ENCODE measurements at regions not wholly inside any gene's neighbourhood (a gene's known extent, or its start where the extent isn't known, plus 50 kb on each side); places are given as distances from the start of the nearest gene placed in this dataset.

DNA sequence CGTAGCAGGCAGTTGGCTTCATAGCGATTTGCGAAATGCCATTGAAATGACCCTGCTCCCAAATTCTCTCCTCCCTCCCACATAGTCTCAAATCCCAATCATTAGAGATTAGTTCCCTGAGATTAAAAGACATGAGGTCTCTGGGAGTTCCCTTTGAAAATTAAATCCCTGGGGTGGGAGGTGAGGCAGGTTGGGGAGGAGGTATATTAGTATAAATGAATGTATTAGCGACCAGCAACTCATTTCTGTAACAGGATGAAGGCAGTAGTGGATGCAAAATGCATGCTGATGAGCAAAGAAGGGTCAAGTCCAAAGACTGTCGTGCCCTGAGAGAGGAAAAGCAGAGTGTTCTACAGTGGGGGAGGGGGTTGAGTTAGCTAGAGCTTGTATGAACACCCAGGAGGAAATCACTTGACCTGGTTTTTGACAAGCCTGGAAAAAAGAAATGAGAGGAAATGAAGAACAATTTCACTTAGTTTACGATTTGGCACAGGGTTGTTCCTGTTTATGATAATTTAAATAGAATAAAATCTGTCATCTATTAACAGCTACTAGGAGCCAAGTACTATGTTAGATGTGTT, 79.6 kb upstream of the MTPN start:
- Histone ChIP-seq H3K27ac (no peak overlapping the region), H3K9me3 (no peaks in the 10 kb centered on the region), H3K4me2 (no peak overlapping the region), H3K4me1 (no peaks in the 10 kb centered on the region), H3K4me3 (no peak overlapping the region)
- ChIA-PET POLR2A (no interaction called here), CTCF (interaction anchor here (1.2 kb wide), 1 partner anchor 255 kb away, joined by 3 read pairs; no protein-coding TSS in a partner anchor)
- ATAC-seq (no peak), DNase-seq (ENCODE audit: low read depth in 1 of 2, low spot score in 1 of 2) (no peak), FAIRE-seq (no peak)
- WGBS (ENCODE audit: missing lambda C conversion rate): 32% methylated on average over 6 of the region's 6 CpGs
- no peak for TF ChIP-seq EHMT2 (IDR thresholded peaks at IDR 0.05; ENCODE audit: low read depth)
- no peak for TF ChIP-seq ELK1 (IDR thresholded peaks at IDR 0.05; ENCODE audit: low read depth, low read length)
- TF ChIP-seq, protein P1, sequence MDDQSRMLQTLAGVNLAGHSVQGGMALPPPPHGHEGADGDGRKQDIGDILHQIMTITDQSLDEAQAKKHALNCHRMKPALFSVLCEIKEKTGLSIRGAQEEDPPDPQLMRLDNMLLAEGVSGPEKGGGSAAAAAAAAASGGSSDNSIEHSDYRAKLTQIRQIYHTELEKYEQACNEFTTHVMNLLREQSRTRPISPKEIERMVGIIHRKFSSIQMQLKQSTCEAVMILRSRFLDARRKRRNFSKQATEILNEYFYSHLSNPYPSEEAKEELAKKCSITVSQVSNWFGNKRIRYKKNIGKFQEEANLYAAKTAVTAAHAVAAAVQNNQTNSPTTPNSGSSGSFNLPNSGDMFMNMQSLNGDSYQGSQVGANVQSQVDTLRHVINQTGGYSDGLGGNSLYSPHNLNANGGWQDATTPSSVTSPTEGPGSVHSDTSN (IDR thresholded peaks at IDR 0.05): no peak
- TF ChIP-seq CBX2 (IDR thresholded peaks at IDR 0.05; ENCODE audit: borderline replicate concordance, low read depth): no peak
- TF ChIP-seq, protein P2, sequence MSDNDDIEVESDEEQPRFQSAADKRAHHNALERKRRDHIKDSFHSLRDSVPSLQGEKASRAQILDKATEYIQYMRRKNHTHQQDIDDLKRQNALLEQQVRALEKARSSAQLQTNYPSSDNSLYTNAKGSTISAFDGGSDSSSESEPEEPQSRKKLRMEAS (IDR thresholded peaks at IDR 0.05): no peak
- no peak for TF ChIP-seq KDM1A (IDR thresholded peaks at IDR 0.05; ENCODE audit: low read depth)
- TF ChIP-seq TFCP2L1 (CRISPR knock-in tag; IDR thresholded peaks at IDR 0.05): no peak
- TF ChIP-seq ATOH8 (CRISPR knock-in tag; IDR thresholded peaks at IDR 0.05; ENCODE audit: low read depth): no peak
- no peak for TF ChIP-seq TP53 (CRISPR knock-in tag; IDR thresholded peaks at IDR 0.05)

GRCh38 chr7:136055266-136055665, 78.1 kb upstream of the MTPN start:
- CTCF ChIA-PET: no interaction called here
- 17% methylated on average over 2 of the region's 2 CpGs for whole genome bisulfite sequencing (ENCODE audit: missing lambda C conversion rate)
- Histone ChIP-seq H3K4me2 (no peak overlapping the region), H3K4me1 (no peaks in the 10 kb centered on the region), H3K27ac (no peak overlapping the region), H3K4me3 (no peak overlapping the region), H3K9me3 (no peaks in the 10 kb centered on the region)
- ATAC-seq: no peak
- POLR2A ChIA-PET: no interaction called here
- TF ChIP-seq TFCP2L1 (CRISPR knock-in tag; IDR thresholded peaks at IDR 0.05): no peak
- no peak for TF ChIP-seq CTCF (IDR thresholded peaks at IDR 0.05)
- no peak for TF ChIP-seq FOSB (CRISPR knock-in tag; IDR thresholded peaks at IDR 0.05)
- TF ChIP-seq BHLHE40 (IDR thresholded peaks at IDR 0.05; ENCODE audit: low read depth, low read length): no peak
- TF ChIP-seq ESRRA (IDR thresholded peaks at IDR 0.05; ENCODE audit: borderline replicate concordance, low read length): no peak
- no peak for TF ChIP-seq RNF2 (IDR thresholded peaks at IDR 0.05; ENCODE audit: borderline replicate concordance, low read depth)
- no peak for TF ChIP-seq SMC3 (IDR thresholded peaks at IDR 0.05)
- TF ChIP-seq CBX8 (IDR thresholded peaks at IDR 0.05): no peak
- no peak for TF ChIP-seq HOXB13 (CRISPR knock-in tag; IDR thresholded peaks at IDR 0.05; ENCODE audit: low read depth)
- no peak for TF ChIP-seq RFX5 (IDR thresholded peaks at IDR 0.05)
- TF ChIP-seq, protein P1 (IDR thresholded peaks at IDR 0.05): no peak
- no peak for TF ChIP-seq EHMT2 (IDR thresholded peaks at IDR 0.05; ENCODE audit: low read depth)
- TF ChIP-seq FOXS1 (CRISPR knock-in tag; IDR thresholded peaks at IDR 0.05): no peak
- no peak for TF ChIP-seq ZSCAN20 (CRISPR knock-in tag; IDR thresholded peaks at IDR 0.05)
- DNase-seq (ENCODE audit: low read depth in 1 of 2, low spot score in 1 of 2): no peak
- no peak for FAIRE-seq
